SK-N-MC (cell line): ENCODE measurements at regions not wholly inside any gene's neighbourhood (a gene's known extent, or its start where the extent isn't known, plus 50 kb on each side); places are given as distances from the start of the nearest gene placed in this dataset.

ENCODE experiments used
- EZH2 ChIP-seq: fragments of 200-600 bp; sonication (generic); IDR thresholded peaks from one replicate; pipeline ENCODE4 v1.6.1; 2017; ENCODE audit warnings: antibody characterized with exemption
- FOXP2 ChIP-seq: optimal IDR thresholded peaks from 2 replicates; pipeline ENCODE3; 2011; ENCODE audit warnings: mild to moderate bottlenecking, moderate library complexity; ENCODE audit not compliant: insufficient read depth; ENCODE audit errors: extremely low read length, control extremely low read depth
- POLR2AphosphoS5 ChIP-seq: IDR thresholded peaks from 2 replicates; pipeline ENCODE4 v1.6.1; 2012; ENCODE audit warnings: mild to moderate bottlenecking, low read depth, low read length, borderline replicate concordance

DNA sequence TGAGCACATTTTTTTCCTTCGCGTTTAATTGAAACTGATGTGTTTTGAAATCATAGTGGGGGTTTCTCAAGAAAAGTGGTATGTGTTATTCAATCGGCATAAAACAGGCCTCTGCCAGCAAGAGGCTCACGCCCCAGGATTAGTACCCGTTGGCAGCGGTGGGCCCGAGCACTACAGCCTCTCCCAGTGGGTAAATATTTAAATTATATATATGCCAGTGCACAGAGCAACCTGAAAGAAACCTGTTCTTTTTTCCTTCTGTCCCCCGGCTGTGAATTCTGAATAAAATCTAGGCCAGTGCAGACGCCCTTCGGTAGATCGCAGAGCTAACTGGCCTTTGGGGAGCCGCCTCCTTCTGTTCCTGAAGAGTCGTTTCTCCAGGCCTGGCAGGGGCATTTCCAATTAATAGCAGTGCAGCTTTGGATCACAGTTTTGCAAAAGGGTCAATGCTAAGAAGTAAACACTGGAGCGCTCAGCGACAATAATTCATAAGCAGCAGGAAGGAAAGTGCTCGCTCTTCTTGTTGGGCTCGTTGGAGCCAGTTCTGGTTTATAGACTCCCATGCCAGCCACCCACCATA, 202.8 kb upstream of the SALL3 start:
- TF ChIP-seq POLR2AphosphoS5 (no peak), EZH2 (no peak), FOXP2 (no peak)
